Osteoblast (primary cell): ENCODE measurements at regions not wholly inside any gene's neighbourhood (a gene's known extent, or its start where the extent isn't known, plus 50 kb on each side); places are given as distances from the start of the nearest gene placed in this dataset.

ENCODE experiments used
- DNase-seq: peaks from one replicate; pipeline ENCODE4 v3.0.0; 2011; ENCODE audit warnings: low spot score, mixed read lengths; ENCODE audit not compliant: insufficient read length; ENCODE audit errors: missing footprints
- H2AFZ ChIP-seq: 2 replicates; pipeline ENCODE4 v1.6.0; 2011; ENCODE audit warnings: mild to moderate bottlenecking, low read length
- H3K27ac ChIP-seq: 2 replicates; pipeline ENCODE4 v1.5.1; 2011; ENCODE audit warnings: mild to moderate bottlenecking, low read depth, low read length, moderate library complexity
- H3K27me3 ChIP-seq: 2 replicates; pipeline ENCODE4 v1.6.0; 2012; ENCODE audit warnings: mild to moderate bottlenecking, control low read depth, inconsistent platforms, low read length, moderate library complexity; ENCODE audit not compliant: insufficient read depth
- H3K36me3 ChIP-seq: 2 replicates; pipeline ENCODE4 v1.5.1; 2011; ENCODE audit warnings: mild to moderate bottlenecking, low read length, control low read depth, moderate library complexity; ENCODE audit not compliant: insufficient read depth
- H3K4me1 ChIP-seq: 2 replicates; pipeline ENCODE4 v1.5.1; 2011; ENCODE audit warnings: mild to moderate bottlenecking, low read length, control low read depth, moderate library complexity; ENCODE audit not compliant: insufficient read depth
- H3K4me2 ChIP-seq: 2 replicates; pipeline ENCODE4 v1.6.0; 2011; ENCODE audit warnings: mild to moderate bottlenecking, low read length; ENCODE audit not compliant: insufficient read depth
- H3K4me3 ChIP-seq: fragments of 200-600 bp; sonication (generic); 3 replicates; pipeline ENCODE4 v1.5.1; 2012; ENCODE audit warnings: mild to moderate bottlenecking, low read length, inconsistent platforms; ENCODE audit not compliant: insufficient read depth
- H3K79me2 ChIP-seq: 2 replicates; pipeline ENCODE4 v1.6.0; 2012; ENCODE audit warnings: mild to moderate bottlenecking, low read length, control low read depth, inconsistent platforms; ENCODE audit not compliant: insufficient read depth
- H3K9me3 ChIP-seq: 2 replicates; pipeline ENCODE4 v1.5.1; 2011; ENCODE audit warnings: low read depth, low read length, control low read depth
- H4K20me1 ChIP-seq: 2 replicates; pipeline ENCODE4 v1.6.0; 2012; ENCODE audit warnings: mild to moderate bottlenecking, low read length, control low read depth; ENCODE audit not compliant: insufficient read depth
- TF ChIP-seq, protein P1 (sequence below): IDR thresholded peaks from 2 replicates; pipeline ENCODE4 v1.5.1; 2011; ENCODE audit warnings: mild to moderate bottlenecking, low read depth, low read length, moderate library complexity; ENCODE audit errors: extremely low read depth

DNA sequence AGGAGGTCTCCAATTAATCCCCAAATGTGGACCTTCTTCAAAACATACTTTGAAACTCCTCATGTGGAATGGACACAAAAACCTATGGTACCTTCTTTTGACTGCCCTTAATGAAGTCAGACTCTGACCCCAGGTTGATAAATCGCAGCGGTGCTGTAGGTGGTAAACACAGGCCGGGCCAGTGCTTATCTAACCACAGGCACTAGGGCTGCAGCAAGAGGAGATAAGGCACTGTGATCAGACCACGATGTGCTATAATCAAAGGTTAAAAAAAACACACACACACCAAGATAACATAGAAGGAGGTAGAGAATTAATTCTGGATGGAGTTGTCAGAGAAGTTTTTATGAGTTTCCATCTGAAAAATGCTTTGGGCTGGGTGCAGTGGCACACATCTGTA lies 52.3 kb upstream of the SIPA1L2 start:
- TF ChIP-seq, protein P1, sequence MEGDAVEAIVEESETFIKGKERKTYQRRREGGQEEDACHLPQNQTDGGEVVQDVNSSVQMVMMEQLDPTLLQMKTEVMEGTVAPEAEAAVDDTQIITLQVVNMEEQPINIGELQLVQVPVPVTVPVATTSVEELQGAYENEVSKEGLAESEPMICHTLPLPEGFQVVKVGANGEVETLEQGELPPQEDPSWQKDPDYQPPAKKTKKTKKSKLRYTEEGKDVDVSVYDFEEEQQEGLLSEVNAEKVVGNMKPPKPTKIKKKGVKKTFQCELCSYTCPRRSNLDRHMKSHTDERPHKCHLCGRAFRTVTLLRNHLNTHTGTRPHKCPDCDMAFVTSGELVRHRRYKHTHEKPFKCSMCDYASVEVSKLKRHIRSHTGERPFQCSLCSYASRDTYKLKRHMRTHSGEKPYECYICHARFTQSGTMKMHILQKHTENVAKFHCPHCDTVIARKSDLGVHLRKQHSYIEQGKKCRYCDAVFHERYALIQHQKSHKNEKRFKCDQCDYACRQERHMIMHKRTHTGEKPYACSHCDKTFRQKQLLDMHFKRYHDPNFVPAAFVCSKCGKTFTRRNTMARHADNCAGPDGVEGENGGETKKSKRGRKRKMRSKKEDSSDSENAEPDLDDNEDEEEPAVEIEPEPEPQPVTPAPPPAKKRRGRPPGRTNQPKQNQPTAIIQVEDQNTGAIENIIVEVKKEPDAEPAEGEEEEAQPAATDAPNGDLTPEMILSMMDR, result no peak
- no peaks in the 10 kb centered on the region for H4K20me1 ChIP-seq
- H3K27me3 ChIP-seq, result no peaks in the 10 kb centered on the region
- H3K4me3 ChIP-seq, result no peak overlapping the region
- no peaks in the 10 kb centered on the region for H3K9me3 ChIP-seq
- no peak overlapping the region for H3K27ac ChIP-seq
- H2AFZ ChIP-seq, result no peak overlapping the region
- DNase-seq, result no peak
- no peaks in the 10 kb centered on the region for H3K79me2 ChIP-seq
- no peaks in the 10 kb centered on the region for H3K36me3 ChIP-seq
- H3K4me2 ChIP-seq, result no peak overlapping the region
- H3K4me1 ChIP-seq, result no peaks in the 10 kb centered on the region

DNA sequence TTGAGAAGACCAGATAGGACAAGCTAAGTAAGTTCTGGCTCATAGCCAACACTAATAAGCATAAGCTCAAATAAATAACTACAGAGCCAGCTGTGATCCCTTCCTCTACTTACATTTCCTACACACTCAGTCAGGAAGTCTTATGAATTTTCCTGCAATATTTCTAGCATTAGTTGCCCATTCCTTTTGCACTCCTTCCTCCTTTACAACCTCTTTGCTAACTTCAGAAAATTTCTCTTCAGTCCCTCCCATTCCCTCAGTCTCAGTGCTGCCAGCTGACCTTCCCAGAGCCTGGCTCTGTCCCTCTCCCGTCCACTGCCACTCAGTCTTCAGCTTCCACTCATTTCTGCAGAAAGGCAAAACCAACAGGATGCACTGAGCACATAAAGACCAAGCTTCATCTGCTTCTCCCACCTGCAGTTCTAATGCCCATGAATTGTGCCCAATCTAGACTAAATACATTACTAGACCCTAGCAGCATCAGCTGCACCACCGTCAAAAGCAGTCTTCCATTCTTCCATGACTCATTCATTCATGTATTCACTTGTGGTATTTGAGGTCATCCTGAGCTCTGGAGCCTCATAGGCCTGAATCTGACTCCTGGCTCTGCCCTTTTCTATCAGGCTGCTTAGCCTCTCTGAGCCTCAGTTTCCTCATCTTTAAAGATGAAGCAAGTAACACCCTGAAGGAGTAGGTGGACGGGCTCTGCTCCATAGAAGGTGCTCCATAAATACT lies 54.6 kb upstream of the SIPA1L2 start:
- Histone ChIP-seq H3K27ac (no peak overlapping the region), H2AFZ (no peak overlapping the region), H3K79me2 (no peaks in the 10 kb centered on the region), H3K9me3 (no peaks in the 10 kb centered on the region), H3K36me3 (no peaks in the 10 kb centered on the region), H3K27me3 (no peaks in the 10 kb centered on the region), H3K4me1 (no peaks in the 10 kb centered on the region), H4K20me1 (no peaks in the 10 kb centered on the region), H3K4me3 (no peak overlapping the region), H3K4me2 (no peak overlapping the region)
- no peak for DNase-seq
- TF ChIP-seq, protein P1, result no peak

DNA sequence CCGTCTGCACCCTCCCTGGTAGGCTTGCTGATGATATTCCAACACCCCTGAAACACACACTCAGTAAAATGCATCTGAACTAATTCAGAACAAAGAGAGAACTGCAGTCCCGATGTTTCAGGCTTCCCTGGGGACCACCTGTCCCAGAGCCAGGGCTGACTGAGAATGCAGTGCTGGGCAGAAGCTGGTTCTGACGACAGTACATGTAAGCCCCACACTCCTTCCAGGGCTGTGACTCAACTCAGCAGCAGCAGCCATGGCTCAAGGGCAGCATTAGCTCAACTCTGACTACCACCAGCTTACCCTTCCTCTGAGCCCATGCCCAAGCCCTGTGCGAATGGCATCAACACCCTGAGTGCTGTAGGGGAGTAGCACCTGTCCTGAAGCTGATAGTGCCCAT lies 56.4 kb upstream of the SIPA1L2 start:
- no peak overlapping the region for H3K4me3 ChIP-seq
- DNase-seq, result no peak
- H2AFZ ChIP-seq, result no peak overlapping the region

DNA sequence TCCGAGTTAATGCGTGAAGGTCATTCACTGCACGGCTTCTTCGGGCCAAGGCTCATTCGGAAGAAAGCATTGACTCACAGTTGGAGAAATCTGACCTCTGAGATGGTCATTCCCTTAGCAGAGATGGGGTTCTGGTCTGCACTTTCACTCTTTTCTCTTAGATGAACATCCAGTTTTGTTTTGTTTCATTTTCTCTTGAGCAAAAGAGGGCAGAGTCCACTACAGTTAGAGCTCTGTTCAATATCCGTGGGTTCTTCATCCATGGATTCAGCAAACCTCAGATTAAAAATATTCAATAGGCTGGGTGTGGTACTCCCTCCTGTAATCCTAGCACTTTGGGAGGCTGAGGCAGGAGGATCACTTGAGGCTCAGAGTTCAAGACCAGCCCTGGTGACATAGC lies 57.4 kb upstream of the SIPA1L2 start:
- Histone ChIP-seq H4K20me1 (no peaks in the 10 kb centered on the region), H3K4me2 (no peak overlapping the region), H3K36me3 (no peaks in the 10 kb centered on the region), H3K9me3 (no peaks in the 10 kb centered on the region), H3K27me3 (no peaks in the 10 kb centered on the region), H3K4me1 (no peaks in the 10 kb centered on the region), H3K4me3 (no peak overlapping the region), H3K79me2 (no peaks in the 10 kb centered on the region), H3K27ac (no peak overlapping the region), H2AFZ (no peak overlapping the region)
- TF ChIP-seq, protein P1, result no peak
- DNase-seq, result no peak

More for the DNA sequence above, 56.4 kb upstream of the SIPA1L2 start:
- Histone ChIP-seq H3K27me3 (no peaks in the 10 kb centered on the region), H3K79me2 (no peaks in the 10 kb centered on the region), H3K36me3 (no peaks in the 10 kb centered on the region), H3K27ac (no peak overlapping the region), H3K9me3 (no peaks in the 10 kb centered on the region), H3K4me1 (no peaks in the 10 kb centered on the region), H4K20me1 (no peaks in the 10 kb centered on the region), H3K4me2 (no peak overlapping the region)
- TF ChIP-seq, protein P1, result no peak
